ENCODE measurements at regions not wholly inside any gene's neighbourhood (a gene's known extent, or its start where the extent isn't known, plus 50 kb on each side); places are given as distances from the start of the nearest gene placed in this dataset.

DNA sequence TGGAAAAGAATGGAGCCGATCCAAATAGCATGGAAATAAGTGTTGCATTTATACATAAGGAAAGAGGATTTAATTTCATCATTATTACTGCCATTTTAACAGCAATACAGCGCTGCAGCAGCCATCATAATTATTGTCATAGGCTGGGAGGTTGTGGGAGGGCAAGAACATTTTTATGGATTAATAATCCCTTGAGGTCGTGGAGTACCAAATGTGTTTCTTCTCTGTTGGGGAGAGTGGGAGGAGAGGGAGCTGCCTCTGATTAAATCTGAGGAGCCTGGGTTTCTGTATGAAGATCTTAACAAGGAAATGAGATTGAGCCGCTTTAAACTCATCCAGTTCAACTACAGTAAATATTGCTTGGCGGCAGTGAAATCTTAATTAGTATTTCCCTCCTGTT, 805.9 kb downstream of the PCDH17 start:
- CTCF ChIA-PET = no interaction called here
- no peaks in the 10 kb centered on the region for H3K36me3 Mint-ChIP-seq (ENCODE audit: low read depth)
- DNase-seq (no peak), ATAC-seq (ENCODE audit: poor library complexity) (no peak)
- TF ChIP-seq, protein P1, sequence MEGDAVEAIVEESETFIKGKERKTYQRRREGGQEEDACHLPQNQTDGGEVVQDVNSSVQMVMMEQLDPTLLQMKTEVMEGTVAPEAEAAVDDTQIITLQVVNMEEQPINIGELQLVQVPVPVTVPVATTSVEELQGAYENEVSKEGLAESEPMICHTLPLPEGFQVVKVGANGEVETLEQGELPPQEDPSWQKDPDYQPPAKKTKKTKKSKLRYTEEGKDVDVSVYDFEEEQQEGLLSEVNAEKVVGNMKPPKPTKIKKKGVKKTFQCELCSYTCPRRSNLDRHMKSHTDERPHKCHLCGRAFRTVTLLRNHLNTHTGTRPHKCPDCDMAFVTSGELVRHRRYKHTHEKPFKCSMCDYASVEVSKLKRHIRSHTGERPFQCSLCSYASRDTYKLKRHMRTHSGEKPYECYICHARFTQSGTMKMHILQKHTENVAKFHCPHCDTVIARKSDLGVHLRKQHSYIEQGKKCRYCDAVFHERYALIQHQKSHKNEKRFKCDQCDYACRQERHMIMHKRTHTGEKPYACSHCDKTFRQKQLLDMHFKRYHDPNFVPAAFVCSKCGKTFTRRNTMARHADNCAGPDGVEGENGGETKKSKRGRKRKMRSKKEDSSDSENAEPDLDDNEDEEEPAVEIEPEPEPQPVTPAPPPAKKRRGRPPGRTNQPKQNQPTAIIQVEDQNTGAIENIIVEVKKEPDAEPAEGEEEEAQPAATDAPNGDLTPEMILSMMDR (IDR thresholded peaks at IDR 0.05) = no peak
- no peak overlapping the region for H3K27ac Mint-ChIP-seq
- POLR2A ChIA-PET = no interaction called here
- intact Hi-C loops (cut with DNase I, micrococcal nuclease) = no loop called here
- H3K27me3 Mint-ChIP-seq = no peaks in the 10 kb centered on the region
- no peak overlapping the region for H3K27ac ChIP-seq (ENCODE audit: low read depth in 1 of 2, low read length in 2 of 2)
- no peak overlapping the region for H3K4me3 ChIP-seq (ENCODE audit: low read length)
- H3K9me3 ChIP-seq (ENCODE audit: control insufficient read depth in 1 of 2, insufficient read depth in 1 of 2, low read length in 2 of 2) = no peaks in the 10 kb centered on the region
- no peak overlapping the region for H3K4me3 Mint-ChIP-seq
- no peaks in the 10 kb centered on the region for H3K4me1 ChIP-seq (ENCODE audit: insufficient read depth, low read length)
- H3K27me3 ChIP-seq (ENCODE audit: control insufficient read depth in 1 of 2, insufficient read depth in 2 of 2, low read length in 2 of 2) = no peaks in the 10 kb centered on the region
- no peaks in the 10 kb centered on the region for H3K36me3 ChIP-seq (ENCODE audit: insufficient read depth, low read length)
- H3K4me1 Mint-ChIP-seq (ENCODE audit: low read depth) = no peaks in the 10 kb centered on the region
- H3K9me3 Mint-ChIP-seq = peaks cover 8% of the 10 kb centered on the region

GRCh38 chr13:58446979-58447378, 815.4 kb downstream of the PCDH17 start:
- H3K9me3 ChIP-seq (ENCODE audit: control insufficient read depth in 1 of 2, insufficient read depth in 1 of 2, low read length in 2 of 2) = no peaks in the 10 kb centered on the region

DNA sequence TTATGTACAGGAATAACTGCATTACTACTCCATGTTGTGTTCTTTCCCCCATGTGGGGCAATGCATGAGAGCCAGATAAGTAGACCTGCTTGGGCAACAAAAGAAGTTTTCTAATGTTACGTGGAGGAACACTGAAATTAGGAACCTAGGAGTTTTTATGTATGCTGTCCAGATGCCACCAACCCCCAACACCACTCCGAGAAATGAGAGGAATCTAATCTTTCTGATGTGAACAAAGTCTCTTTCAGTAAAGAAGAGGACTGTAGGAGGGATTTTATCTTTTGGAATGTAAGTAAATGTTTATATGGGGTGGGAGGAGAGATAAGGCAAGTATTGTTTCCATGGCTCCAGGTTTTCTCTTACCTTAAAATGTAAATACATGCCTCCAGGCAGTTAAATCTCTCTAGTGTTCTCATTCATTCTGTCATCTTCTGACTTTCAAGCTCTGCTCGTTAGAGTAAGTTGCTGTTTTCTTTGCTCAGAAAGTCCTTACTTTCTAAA, 820.6 kb downstream of the PCDH17 start:
- TF ChIP-seq, protein P1 (IDR thresholded peaks at IDR 0.05) = no peak
- H3K27ac Mint-ChIP-seq = no peak overlapping the region
- H3K27me3 Mint-ChIP-seq = no peaks in the 10 kb centered on the region
- ChIA-PET CTCF (no interaction called here), POLR2A (no interaction called here)
- no peak overlapping the region for H3K27ac ChIP-seq (ENCODE audit: low read depth in 1 of 2, low read length in 2 of 2)
- no peaks in the 10 kb centered on the region for H3K27me3 ChIP-seq (ENCODE audit: control insufficient read depth in 1 of 2, insufficient read depth in 2 of 2, low read length in 2 of 2)
- H3K4me3 Mint-ChIP-seq = no peak overlapping the region
- no peaks in the 10 kb centered on the region for H3K36me3 ChIP-seq (ENCODE audit: insufficient read depth, low read length)
- H3K4me1 ChIP-seq (ENCODE audit: insufficient read depth, low read length) = no peaks in the 10 kb centered on the region
- intact Hi-C loops (cut with DNase I, micrococcal nuclease) = no loop called here
- H3K4me1 Mint-ChIP-seq (ENCODE audit: low read depth) = no peaks in the 10 kb centered on the region
- peaks cover 0 to 10% of the 10 kb centered on the region in 2 experiments for H3K9me3 ChIP-seq (ENCODE audit: control insufficient read depth in 1 of 2, insufficient read depth in 1 of 2, low read length in 2 of 2)
- H3K9me3 Mint-ChIP-seq = peaks cover 10% of the 10 kb centered on the region
- DNase-seq = no peak
- ATAC-seq (ENCODE audit: poor library complexity) = no peak
- no peak overlapping the region for H3K4me3 ChIP-seq (ENCODE audit: low read length)
- H3K36me3 Mint-ChIP-seq (ENCODE audit: low read depth) = no peaks in the 10 kb centered on the region

More at GRCh38 chr13:58446979-58447378, 815.4 kb downstream of the PCDH17 start:
- CTCF ChIA-PET = no interaction called here
- DNase-seq = no peak
- no peaks in the 10 kb centered on the region for H3K4me1 ChIP-seq (ENCODE audit: insufficient read depth, low read length)
- no peaks in the 10 kb centered on the region for H3K27me3 ChIP-seq (ENCODE audit: control insufficient read depth in 1 of 2, insufficient read depth in 2 of 2, low read length in 2 of 2)
- Mint-ChIP-seq H3K27ac (no peak overlapping the region), H3K36me3 (ENCODE audit: low read depth) (no peaks in the 10 kb centered on the region), H3K27me3 (no peaks in the 10 kb centered on the region), H3K4me1 (ENCODE audit: low read depth) (no peaks in the 10 kb centered on the region), H3K4me3 (no peak overlapping the region), H3K9me3 (no peaks in the 10 kb centered on the region)
- no peak for ATAC-seq (ENCODE audit: poor library complexity)
- intact Hi-C loops (cut with DNase I, micrococcal nuclease) = no loop called here
- TF ChIP-seq, protein P1 (IDR thresholded peaks at IDR 0.05) = no peak
- no peak overlapping the region for H3K27ac ChIP-seq (ENCODE audit: low read depth in 1 of 2, low read length in 2 of 2)
- no peak overlapping the region for H3K4me3 ChIP-seq (ENCODE audit: low read length)
- POLR2A ChIA-PET = no interaction called here
- no peaks in the 10 kb centered on the region for H3K36me3 ChIP-seq (ENCODE audit: insufficient read depth, low read length)

Data from CD4-positive, alpha-beta T cell (primary cell).